IPS DF 19.7 (cell line): ENCODE measurements at regions not wholly inside any gene's neighbourhood (a gene's known extent, or its start where the extent isn't known, plus 50 kb on each side); places are given as distances from the start of the nearest gene placed in this dataset.

Experiments
- DNase-seq: peaks from one replicate; pipeline ENCODE4 v3.0.0-alpha.2; 2013; ENCODE audit warnings: low read depth, low spot score

DNA sequence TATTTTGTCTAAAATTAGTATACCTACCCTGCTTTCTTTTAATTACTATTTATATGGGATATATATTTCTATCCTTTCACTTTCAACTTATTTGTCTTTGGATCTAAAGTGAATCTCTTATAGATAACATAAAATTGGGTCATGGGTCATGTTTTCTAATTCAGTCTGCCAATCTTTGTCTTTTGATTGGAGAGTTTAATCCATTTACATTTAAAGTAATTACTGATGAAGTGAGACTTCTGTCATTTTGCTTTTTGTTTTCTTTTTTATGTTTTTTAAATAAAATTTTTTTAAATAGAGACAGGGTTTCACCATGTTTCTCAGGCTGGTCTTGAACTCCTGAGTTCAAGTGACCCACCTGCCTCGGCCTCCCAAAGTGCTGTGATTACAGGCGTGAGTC is 50.5 kb upstream of the PRDM1 start:
- no peak for DNase-seq

- DNase-seq = no peak
These were observed 52.3 kb upstream of the PRDM1 start for GRCh38 chr6:106033806-106034205.

GRCh38 chr6:106027758-106028157 is 58.4 kb upstream of the PRDM1 start:
- no peak for DNase-seq

DNA sequence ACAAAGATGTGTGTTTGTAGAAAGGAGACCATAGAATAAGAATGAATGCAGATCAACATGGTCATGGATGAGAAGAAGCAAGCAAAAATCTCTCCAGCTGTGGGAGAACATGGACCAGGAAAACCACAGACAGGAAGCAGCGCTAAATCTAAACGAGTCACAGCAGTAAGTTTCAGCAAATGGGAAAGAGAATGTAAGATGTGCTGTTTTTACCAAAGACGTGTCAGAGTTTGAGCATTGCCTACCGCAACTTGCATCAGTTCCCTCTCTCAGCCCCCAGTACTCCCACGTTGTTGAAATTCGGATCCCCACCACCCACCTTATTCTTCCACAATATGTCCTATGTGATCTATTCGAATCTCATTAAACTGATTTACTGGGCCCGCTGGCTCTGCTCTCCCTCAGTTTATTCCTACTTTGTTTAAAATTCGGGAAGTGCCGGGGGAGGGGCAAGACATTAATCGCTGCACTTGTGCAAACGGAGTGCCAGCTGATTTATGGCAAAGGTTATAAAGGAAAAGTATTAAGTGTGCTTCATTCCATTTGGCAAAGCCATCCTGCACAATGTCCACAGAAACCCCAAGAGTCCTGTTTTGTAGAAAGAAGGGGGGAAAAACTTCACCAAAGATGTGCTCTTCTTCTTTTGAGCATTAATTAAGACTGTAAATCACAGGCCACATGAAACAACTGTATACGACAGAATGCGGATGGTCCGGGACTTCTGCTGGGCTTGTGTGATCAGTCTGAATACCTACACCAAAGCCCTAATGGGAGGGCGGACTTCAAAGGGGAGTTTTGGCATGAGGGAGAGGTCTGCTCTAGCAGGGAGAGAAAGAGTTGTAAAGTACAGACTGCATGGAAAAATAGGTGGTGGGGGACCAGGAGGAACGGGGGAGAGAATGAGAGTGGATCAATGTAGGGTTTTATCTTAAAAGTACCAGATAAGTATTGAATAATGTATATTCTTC is 59.1 kb upstream of the PRDM1 start:
- DNase-seq = no peak

DNA sequence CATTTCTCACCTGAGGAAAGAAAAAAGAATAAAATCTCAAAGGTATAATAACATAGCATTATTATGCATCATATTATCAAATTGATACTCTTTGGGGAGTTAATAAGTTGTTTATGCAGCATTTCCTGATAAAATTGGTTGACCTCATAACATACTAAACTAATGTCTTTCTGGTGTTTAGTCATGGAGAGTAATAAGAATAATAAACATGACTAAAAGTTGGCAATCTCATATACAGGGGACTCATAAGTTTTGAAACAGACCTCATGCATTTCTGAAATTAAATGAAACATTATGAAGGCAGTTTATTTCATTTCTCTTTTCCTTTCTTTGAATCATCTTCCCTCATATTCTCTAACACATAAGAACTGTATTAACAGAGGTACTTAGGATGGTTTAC is 60.5 kb upstream of the PRDM1 start:
- DNase-seq = no peak

GRCh38 chr6:106022801-106023200 is 63.3 kb upstream of the PRDM1 start:
- no peak for DNase-seq

DNA sequence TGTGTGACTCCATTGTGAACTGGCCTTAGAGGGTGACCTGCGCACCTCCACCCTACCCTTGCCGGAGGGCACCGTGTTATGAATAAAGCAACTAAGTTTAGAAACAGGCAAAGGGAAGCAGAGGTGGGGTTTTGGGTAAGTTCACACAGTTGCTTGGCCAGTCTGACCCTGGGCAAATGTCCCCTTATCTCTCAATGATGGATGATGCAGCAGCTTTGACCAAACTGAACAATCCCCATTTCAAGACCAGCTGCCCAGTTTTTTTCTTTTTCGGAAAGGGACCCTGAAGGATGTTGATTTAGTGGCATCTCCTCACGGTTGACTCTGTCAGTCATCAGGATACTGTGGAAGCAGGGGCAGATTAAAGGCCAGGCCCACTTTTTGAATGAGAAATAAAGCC is 68.7 kb upstream of the PRDM1 start:
- DNase-seq = no peak

GRCh38 chr6:106014955-106015354 is 71.2 kb upstream of the PRDM1 start:
- DNase-seq = no peak

GRCh38 chr6:106011476-106011875 is 74.7 kb upstream of the PRDM1 start:
- no peak for DNase-seq

GRCh38 chr6:106005954-106006353 is 80.2 kb upstream of the PRDM1 start:
- DNase-seq = no peak

DNA sequence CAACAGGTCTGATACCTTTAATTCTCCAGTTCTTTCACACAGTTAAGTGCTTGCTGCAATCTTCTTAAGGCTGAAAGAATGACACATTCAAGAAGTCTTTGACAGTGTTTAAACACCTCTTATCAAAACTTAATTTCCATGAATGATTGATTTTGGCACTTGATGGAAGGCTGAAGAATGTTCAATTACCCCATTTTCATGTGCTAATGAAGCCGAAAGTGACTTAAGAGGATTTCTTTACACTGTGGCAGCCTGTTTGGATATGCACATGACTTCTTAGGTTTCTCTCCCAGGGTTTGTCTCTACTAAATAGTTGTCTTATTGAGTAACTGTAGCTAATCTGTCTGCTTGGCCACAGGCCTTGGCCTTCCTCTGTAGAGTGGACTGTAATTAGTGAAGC is 81.1 kb upstream of the PRDM1 start:
- DNase-seq = no peak

DNA sequence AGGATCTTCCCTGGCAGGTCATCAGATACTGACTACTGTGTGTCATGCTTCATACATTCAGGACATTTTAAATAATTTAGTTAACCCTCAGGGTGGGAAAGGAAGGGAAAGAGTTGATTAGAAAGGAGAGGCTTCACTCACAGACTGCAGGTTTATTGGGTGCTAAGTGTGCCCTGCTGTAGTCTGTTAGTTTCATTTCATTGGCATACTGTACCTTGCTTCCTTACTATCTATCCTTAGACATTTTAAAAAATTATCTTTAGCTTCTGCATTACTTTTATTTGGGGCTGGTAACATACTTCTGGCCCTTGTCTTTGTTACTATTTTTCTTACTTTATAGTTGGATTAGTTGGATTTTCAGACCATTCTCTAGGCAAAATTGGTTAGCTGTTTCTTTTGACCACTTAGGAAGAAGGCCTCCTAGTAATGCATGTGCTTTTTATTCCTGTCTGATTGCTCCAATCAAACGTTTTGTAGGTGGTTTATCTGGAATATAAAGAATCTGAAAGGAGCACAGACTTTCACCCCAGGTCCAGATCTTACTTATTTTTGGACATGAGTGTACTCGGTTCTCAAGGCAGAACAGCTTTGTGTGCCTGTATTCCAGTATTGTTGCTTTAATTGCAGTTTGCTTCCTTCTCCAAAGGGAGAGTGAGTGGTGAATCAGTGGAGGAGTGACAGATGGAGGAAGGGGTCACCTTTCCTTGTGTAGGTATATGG is 82.7 kb upstream of the PRDM1 start:
- no peak for DNase-seq

DNA sequence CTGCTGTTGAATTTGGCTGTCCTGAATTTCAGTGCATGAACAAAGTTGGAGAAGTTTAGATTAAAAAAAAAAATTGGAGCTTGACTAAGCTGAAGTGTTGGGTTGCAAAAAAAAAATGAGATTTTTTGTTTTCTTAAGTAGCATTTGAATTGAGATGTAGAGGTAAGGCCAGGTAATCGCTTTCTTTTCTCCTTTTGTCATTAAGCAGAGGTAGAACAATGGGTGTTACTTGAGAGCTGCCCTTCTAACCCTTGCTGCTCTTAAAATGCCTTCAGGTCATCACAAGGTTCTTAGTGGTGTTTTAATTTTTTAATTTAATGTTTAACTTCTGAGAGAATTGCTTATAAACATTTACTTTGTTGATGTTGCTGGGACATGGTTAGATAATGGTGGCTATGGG is 84.1 kb upstream of the PRDM1 start:
- DNase-seq = no peak

GRCh38 chr6:106000935-106001334 is 85.2 kb upstream of the PRDM1 start:
- no peak for DNase-seq

DNA sequence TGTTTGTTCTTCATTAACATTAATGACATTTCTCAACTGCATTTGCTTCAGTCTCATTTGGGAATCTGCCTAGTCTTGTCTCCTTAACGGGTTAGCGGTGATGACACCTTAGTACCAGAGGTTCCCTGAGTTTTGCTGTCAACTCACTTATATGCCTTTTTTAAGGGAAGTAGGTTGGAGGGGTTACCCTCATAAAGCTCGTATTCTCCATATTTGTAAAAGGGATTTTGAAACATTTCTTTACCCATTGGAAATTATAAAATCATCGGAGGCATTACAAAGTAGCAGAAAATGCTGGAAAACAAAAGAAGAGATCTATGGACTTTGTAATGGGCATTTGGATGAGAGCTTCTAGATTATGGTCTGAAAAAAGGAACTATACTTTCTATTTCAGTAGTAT is 88.7 kb upstream of the PRDM1 start:
- DNase-seq = no peak

DNA sequence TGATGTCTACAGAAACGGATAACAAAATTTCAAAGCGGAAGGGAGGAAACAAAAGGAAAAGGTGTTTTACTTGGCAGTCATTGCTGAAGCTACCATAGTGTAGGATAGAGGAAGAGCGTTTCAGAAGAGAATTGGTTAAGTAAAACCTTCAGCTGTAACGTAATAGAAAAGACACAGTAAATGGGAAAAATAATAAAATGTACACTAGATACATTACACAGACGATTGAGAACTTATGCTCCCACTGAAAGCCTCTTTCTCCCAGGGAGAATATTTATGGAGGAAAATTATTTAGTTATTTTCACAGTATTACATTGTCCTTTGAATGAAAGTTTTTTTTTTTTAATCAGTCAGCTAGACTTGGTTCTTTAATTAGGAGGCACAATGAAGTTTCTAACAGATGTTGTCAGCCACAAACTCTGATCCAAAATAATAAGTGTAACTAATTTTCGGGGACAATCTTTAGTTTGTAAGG is 90.7 kb upstream of the PRDM1 start:
- DNase-seq = no peak

DNA sequence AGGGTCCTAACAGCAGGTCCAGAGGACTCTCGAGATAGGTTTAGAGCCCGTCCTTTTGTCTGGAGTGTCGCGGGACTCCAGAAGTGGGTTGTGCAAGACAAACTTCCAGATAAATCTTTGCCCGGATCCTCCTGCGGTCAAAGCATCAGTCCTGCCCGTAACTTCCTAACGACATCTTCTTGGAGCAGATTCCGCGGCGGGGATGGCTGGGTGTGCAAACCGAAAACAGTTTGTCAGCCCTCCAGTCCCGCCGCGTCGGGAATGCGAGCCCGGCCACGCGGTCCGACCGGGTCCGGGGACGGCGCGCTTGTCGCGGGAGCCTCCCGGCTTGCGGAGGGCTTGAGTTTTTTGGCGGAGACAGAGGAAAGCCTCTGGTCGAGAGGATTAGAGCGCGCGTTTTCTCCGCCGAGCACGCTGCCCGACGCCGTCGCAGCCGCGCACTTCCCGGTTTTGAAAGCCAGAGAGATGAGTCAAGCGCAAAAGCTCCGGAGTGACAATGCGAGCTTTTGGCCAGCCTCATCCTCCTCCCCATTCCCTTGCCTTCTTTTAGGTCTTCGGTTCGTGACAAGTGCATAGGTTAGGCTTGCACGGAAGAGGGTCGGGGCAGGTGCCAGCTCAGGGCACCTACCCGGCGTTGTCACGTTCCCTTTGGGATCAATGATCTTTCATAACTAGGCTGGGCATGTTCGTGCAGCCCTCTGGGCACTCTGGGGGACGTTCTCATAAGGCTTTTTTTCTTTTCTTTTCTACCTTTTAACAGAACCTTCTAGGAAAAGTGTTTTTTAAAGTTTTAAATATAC is 91.3 kb upstream of the PRDM1 start:
- no peak for DNase-seq

DNA sequence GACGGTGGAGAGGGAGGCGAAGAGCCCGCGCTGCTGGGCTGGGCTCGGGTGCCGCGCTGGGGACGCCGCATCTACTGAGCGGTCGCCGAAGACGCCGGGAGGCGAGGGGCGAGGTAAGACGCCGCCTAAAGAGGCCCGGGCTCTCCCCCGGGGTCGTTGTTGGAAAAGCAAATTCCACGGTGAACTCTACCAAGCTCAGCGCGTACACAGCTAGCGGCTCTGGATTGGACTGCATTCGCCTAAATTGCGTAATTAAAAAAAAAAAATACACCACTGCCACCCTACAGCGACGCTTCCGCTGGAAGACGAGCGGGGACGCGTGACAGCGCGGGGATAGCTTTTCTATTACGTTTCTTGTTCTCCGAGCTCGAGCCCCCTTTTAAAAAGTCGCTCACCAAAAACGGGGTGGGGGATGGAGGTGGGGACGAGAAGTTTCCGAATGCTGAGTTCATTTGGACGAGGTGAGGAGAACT is 92.0 kb upstream of the PRDM1 start:
- no peak for DNase-seq

GRCh38 chr6:105993341-105994117 is 92.6 kb upstream of the PRDM1 start:
- DNase-seq = no peak

- no peak for DNase-seq
These were observed 93.7 kb upstream of the PRDM1 start for GRCh38 chr6:105992315-105992961.
